ENCODE measurements at regions not wholly inside any gene's neighbourhood (a gene's known extent, or its start where the extent isn't known, plus 50 kb on each side); places are given as distances from the start of the nearest gene placed in this dataset.
"Not testable (repeated sequence)": the region's sequence is repeated elsewhere in the genome, so short reads cannot be mapped to it uniquely, and the experiment has no call there.

DNA sequence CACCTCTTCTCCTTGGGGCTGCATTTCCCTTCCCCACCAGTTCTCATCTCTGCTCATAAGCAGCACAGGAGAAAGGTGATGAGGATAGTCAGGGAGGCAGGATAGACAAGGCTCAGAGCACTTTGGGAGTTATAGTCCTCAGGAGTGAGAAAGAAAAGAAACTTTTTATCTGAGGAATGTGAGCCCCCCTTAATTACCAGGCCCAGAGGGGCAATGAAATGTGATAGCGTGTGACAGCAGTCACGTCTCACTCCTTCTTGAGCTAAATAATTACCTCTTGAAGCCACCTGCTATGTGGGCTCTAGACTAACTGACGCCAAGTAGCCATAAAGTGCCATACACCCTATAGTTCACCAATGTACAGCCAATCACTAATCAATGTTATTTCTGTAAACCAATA lies 105.8 kb downstream of the SPP2 start:
- no peak for TF ChIP-seq POLR2A (IDR thresholded peaks at IDR 0.05)
- TF ChIP-seq, protein P1, sequence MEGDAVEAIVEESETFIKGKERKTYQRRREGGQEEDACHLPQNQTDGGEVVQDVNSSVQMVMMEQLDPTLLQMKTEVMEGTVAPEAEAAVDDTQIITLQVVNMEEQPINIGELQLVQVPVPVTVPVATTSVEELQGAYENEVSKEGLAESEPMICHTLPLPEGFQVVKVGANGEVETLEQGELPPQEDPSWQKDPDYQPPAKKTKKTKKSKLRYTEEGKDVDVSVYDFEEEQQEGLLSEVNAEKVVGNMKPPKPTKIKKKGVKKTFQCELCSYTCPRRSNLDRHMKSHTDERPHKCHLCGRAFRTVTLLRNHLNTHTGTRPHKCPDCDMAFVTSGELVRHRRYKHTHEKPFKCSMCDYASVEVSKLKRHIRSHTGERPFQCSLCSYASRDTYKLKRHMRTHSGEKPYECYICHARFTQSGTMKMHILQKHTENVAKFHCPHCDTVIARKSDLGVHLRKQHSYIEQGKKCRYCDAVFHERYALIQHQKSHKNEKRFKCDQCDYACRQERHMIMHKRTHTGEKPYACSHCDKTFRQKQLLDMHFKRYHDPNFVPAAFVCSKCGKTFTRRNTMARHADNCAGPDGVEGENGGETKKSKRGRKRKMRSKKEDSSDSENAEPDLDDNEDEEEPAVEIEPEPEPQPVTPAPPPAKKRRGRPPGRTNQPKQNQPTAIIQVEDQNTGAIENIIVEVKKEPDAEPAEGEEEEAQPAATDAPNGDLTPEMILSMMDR (IDR thresholded peaks at IDR 0.05), result no peak
- no peak for TF ChIP-seq EP300 (IDR thresholded peaks at IDR 0.05; ENCODE audit: low read depth)
- no peak for TF ChIP-seq POLR2AphosphoS5 (IDR thresholded peaks at IDR 0.05)
- intact Hi-C loops (cut with DNase I; ENCODE audit: low total_unique reads), result no loop called here
- no peaks in the 10 kb centered on the region for H3K27me3 ChIP-seq
- no peaks in the 10 kb centered on the region for H3K4me1 ChIP-seq
- H3K9me3 ChIP-seq, result no peaks in the 10 kb centered on the region
- 75 to 100% methylated on average over 1 to 3 of the region's 3 CpGs for WGBS, 2 donors (ENCODE audit: low coverage in 1 of 2)
- H3K36me3 ChIP-seq, result no peaks in the 10 kb centered on the region
- no peak for DNase-seq
- H3K27ac ChIP-seq, result no peak overlapping the region
- in situ Hi-C loops (cut with MboI; ENCODE audit: low pct_ligation_motif_present in 1 of 4, low pct_unique_long_range_greater_than_20kb in 1 of 4, low sequenced_read_pairs in 3 of 4), result no loop called here
- H3K4me3 ChIP-seq, result no peak overlapping the region

DNA sequence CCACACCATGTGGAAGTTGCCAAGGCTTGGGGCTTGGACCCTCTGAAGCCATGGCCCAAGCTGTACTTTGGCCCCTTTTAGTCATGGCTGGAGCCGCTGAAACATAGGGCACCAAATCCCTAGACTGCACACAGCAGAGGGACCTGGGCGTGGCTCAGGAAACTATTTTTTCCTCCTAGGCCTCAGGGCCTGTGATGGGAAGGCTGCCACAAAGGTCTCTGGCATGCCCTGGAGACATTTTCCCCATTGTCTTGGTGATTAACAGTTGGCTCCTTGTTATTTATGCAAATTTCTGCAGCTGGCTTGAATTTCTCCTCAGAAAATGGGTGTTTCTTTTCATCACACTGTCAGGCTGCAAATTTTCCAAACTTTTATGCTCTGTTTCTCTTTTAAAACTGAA lies 102.3 kb downstream of the SPP2 start:
- intact Hi-C loops (cut with DNase I; ENCODE audit: low total_unique reads); H3K27me3 ChIP-seq; H3K9me3 ChIP-seq; H3K4me3 ChIP-seq; DNase-seq; in situ Hi-C loops (cut with MboI; ENCODE audit: low pct_ligation_motif_present in 1 of 4, low pct_unique_long_range_greater_than_20kb in 1 of 4, low sequenced_read_pairs in 3 of 4); H3K36me3 ChIP-seq; H3K4me1 ChIP-seq; H3K27ac ChIP-seq: not testable (repeated sequence)
- WGBS, 2 donors (ENCODE audit: low coverage in 1 of 2), result 93% methylated on average over 2 of the region's 2 CpGs; no CpG with 5 or more reads in 1 of the 2 donors

DNA sequence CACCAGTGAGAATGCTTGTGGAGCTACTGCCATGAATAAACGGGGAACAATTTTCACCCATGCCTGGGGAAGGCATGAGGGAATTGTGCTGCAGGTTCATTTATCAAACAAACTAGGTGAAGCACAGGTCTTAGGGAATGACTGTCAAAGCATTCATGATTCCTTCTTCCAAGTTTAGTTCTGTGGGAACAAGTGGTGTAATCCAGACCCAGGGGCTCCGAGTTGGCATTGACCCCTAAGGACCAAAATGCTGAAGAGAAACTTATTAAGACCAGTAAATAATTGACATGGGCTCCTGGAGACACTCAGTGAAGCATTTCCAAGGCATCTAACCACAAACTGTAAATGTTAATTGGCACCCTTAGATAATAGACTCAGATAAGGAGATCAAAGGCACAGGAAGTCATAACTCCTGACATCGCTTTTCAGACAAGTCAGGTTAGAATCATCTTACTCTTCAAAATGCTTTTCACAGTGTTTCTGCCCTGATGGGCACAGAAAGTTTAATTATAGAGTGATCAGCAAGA lies 96.9 kb downstream of the SPP2 start:
- TF ChIP-seq POLR2AphosphoS5 (IDR thresholded peaks at IDR 0.05) (no peak), POLR2A (IDR thresholded peaks at IDR 0.05) (no peak), EP300 (IDR thresholded peaks at IDR 0.05; ENCODE audit: low read depth) (no peak)
- TF ChIP-seq, protein P1 (IDR thresholded peaks at IDR 0.05), result no peak
- no peak overlapping the region for H3K27ac ChIP-seq
- DNase-seq, result no peak
- H3K9me3 ChIP-seq, result no peaks in the 10 kb centered on the region
- intact Hi-C loops (cut with DNase I; ENCODE audit: low total_unique reads) (no loop called here), in situ Hi-C loops (cut with MboI; ENCODE audit: low pct_ligation_motif_present in 1 of 4, low pct_unique_long_range_greater_than_20kb in 1 of 4, low sequenced_read_pairs in 3 of 4) (loop anchor here in 2 of 4 donors (25.0 kb wide), 2 partner anchors 115 to 965 kb away; no protein-coding TSS in a partner anchor)
- WGBS, 2 donors (ENCODE audit: low coverage in 1 of 2), result 36 to 50% methylated on average over 2 to 3 of the region's 3 CpGs
- H3K27me3 ChIP-seq, result no peaks in the 10 kb centered on the region
- H3K4me1 ChIP-seq, result peaks cover 0 to 7% (median 0%) of the 10 kb centered on the region in 4 donors
- H3K36me3 ChIP-seq, result no peaks in the 10 kb centered on the region
- H3K4me3 ChIP-seq, result no peak overlapping the region

DNA sequence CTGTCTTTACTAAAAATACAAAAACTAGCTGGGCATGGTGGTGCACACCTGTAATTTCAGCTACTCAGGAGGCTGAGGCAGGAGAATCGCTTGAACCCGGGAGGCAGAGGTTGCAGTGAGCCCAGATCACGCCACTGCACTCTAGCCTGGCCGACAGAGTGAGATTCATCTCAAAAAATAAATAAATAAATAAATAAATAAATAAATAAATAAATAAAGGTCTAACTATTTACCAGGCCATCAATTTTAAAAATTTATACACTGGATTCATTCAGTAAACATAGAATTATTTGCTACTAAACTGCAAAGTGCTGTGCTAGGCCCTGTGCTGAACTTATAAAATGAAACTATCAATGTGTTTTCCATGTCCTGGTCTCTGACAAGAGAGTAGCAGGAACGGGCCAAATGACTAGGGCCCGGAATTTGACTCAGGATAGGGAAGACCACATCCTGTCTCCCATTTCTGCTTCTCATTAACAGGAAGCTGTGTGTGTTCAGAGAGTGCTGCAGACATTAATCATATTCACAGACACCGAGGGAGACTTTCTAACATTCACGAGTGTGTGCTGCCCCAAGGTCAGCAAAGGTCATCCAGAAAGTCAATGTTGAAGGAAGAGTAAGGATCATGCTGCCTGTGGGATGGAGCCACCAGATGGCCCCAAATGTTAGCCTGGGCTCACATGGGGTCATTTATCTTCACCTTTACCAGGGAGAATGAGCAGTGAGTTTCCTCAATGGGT lies 95.8 kb downstream of the SPP2 start:
- H3K9me3 ChIP-seq, result no peaks in the 10 kb centered on the region
- no peaks in the 10 kb centered on the region for H3K27me3 ChIP-seq
- no peak overlapping the region for H3K27ac ChIP-seq
- no peak for DNase-seq
- intact Hi-C loops (cut with DNase I; ENCODE audit: low total_unique reads), result no loop called here
- TF ChIP-seq POLR2A (IDR thresholded peaks at IDR 0.05), result no peak
- TF ChIP-seq POLR2AphosphoS5 (IDR thresholded peaks at IDR 0.05), result no peak
- TF ChIP-seq EP300 (IDR thresholded peaks at IDR 0.05; ENCODE audit: low read depth), result no peak
- TF ChIP-seq, protein P1 (IDR thresholded peaks at IDR 0.05), result no peak
- 67 to 74% methylated on average over 7 to 8 of the region's 8 CpGs for WGBS, 2 donors (ENCODE audit: low coverage in 1 of 2)
- no peaks in the 10 kb centered on the region for H3K36me3 ChIP-seq
- H3K4me3 ChIP-seq, result no peak overlapping the region
- peaks cover 0 to 7% (median 0%) of the 10 kb centered on the region in 4 donors for H3K4me1 ChIP-seq
- in situ Hi-C loops (cut with MboI; ENCODE audit: low pct_ligation_motif_present in 1 of 4, low pct_unique_long_range_greater_than_20kb in 1 of 4, low sequenced_read_pairs in 3 of 4), result loop anchor here in 2 of 4 donors (25.0 kb wide), 2 partner anchors 116 to 966 kb away; no protein-coding TSS in a partner anchor

Data from transverse colon (tissue), 4 donors.